SK-N-SH (cell line): ENCODE measurements at regions not wholly inside any gene's neighbourhood (a gene's known extent, or its start where the extent isn't known, plus 50 kb on each side); places are given as distances from the start of the nearest gene placed in this dataset.

Source experiments
- POLR2AphosphoS5 ChIP-seq: IDR thresholded peaks from 2 replicates; pipeline ENCODE4 v1.6.1; 2012; ENCODE audit warnings: low read depth, low read length
- YY1 ChIP-seq: IDR thresholded peaks from 2 replicates; pipeline ENCODE4 v1.4.0; 2012; ENCODE audit warnings: low read depth, mild to moderate bottlenecking
- TF ChIP-seq, protein P1 (sequence below): fragments of 200-600 bp; sonication (generic); IDR thresholded peaks from 2 replicates; pipeline ENCODE4 v1.6.1; 2017; ENCODE audit warnings: antibody characterized with exemption, mild to moderate bottlenecking, moderate library complexity

- TF ChIP-seq, protein P1, sequence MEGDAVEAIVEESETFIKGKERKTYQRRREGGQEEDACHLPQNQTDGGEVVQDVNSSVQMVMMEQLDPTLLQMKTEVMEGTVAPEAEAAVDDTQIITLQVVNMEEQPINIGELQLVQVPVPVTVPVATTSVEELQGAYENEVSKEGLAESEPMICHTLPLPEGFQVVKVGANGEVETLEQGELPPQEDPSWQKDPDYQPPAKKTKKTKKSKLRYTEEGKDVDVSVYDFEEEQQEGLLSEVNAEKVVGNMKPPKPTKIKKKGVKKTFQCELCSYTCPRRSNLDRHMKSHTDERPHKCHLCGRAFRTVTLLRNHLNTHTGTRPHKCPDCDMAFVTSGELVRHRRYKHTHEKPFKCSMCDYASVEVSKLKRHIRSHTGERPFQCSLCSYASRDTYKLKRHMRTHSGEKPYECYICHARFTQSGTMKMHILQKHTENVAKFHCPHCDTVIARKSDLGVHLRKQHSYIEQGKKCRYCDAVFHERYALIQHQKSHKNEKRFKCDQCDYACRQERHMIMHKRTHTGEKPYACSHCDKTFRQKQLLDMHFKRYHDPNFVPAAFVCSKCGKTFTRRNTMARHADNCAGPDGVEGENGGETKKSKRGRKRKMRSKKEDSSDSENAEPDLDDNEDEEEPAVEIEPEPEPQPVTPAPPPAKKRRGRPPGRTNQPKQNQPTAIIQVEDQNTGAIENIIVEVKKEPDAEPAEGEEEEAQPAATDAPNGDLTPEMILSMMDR, result no peak
- no peak for TF ChIP-seq POLR2AphosphoS5
- no peak for TF ChIP-seq YY1
Observed at GRCh38 chr12:84631020-84631419, 281.6 kb downstream of the SLC6A15 start.
